DMS114 treated with DMSO at 0.1 percent for 48 hours (cell line): ENCODE measurements at regions not wholly inside any gene's neighbourhood (a gene's known extent, or its start where the extent isn't known, plus 50 kb on each side); places are given as distances from the start of the nearest gene placed in this dataset.
"Not testable (repeated sequence)": the region's sequence is repeated elsewhere in the genome, so short reads cannot be mapped to it uniquely, and the experiment has no call there.

Experiments used
- DNase-seq: peaks from one replicate; lab custom pipeline; 2025; ENCODE audit not compliant: unreplicated experiment; lab: John Stamatoyannopoulos, UW

- DNase-seq, result no peak
Observed at GRCh38 chr4:177235026-177235425, 74.6 kb upstream of the NEIL3 start.

DNA sequence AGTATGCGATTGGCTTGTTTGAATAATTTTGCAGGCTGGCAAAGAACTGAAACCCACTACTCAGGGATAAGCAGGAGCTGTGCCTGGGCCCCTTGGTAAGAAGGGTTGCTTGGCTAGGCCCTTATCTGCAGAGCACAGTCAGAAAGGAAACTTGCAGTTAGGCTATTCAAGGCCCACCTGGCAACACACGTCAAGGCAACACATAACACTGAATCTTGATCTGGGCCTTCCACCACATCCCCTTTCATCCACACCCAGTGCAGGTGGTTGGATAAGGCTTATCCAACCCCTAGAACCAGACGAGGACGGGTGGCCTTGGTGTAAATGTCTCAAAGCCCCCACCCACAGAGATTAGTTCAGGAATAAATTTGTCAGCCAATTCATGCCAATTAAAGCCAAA lies 72.8 kb upstream of the NEIL3 start:
- DNase-seq, result no peak

DNA sequence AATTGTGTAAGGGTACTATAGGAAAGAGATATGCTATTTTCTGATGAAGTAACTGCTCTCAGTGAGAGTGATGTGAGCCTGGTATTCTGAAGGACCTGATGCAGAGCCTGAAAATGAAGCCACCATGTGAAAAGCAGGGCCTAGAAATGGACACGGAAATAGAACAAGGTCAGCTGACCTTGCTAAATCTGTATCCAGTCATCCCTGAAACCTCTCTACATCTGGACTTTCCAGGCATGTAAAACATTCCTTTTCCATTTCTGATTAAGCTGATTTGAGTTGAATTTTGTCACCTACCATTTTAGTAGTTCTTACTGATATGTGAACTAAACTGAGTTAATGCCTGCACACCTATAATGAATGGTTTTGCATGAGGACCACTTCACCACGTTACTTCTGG lies 72.4 kb upstream of the NEIL3 start:
- DNase-seq, result no peak

- DNase-seq, result no peak
Observed at GRCh38 chr4:177239477-177239876, 70.2 kb upstream of the NEIL3 start.

DNA sequence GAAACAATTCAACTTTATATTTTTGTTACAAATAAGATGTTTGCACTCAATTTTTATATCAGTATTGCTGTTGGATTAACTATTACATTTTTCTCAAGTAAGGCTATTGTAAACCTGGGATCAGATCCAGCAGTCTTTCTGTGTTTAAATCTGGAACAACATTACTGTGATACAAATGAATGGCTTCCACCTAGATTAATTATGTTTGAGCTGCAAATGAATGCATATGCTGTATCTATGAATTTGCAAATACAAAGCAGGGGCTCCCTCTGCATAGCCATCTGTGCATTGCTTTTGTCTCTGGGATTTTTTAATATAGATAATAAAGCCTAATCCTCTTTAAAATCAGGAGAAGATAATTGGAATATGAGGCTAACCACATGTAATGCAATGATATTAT lies 69.8 kb upstream of the NEIL3 start:
- no peak for DNase-seq

DNA sequence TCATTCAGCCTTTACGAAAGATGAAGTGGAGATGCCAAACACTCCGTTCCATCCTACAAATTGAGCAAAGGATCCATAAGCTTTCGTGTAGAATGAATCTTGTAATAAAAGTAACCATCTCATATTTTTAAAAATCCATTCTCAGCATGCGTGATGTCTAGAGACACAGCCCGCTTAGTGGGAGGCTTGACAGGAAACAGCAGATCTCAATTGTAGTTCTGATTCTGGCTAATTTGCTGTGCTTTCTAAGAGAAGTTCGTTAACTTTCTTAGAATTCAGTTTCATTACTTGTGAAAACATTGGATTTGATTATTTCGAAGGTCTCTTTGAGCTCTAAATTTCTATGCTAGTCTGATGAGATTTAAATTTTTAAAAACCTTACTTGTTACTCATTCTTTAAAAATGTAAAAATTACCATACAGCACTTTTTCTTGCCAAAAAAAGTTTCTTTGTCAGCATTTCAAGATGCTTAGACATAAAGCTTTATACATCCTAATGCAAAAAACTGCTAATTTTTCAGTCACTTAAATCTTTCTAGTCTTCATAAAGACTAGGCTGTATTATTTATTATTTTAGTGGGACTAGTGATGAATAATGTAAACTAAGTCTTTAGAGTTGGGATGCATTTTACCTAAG lies 66.9 kb upstream of the NEIL3 start:
- no peak for DNase-seq

DNA sequence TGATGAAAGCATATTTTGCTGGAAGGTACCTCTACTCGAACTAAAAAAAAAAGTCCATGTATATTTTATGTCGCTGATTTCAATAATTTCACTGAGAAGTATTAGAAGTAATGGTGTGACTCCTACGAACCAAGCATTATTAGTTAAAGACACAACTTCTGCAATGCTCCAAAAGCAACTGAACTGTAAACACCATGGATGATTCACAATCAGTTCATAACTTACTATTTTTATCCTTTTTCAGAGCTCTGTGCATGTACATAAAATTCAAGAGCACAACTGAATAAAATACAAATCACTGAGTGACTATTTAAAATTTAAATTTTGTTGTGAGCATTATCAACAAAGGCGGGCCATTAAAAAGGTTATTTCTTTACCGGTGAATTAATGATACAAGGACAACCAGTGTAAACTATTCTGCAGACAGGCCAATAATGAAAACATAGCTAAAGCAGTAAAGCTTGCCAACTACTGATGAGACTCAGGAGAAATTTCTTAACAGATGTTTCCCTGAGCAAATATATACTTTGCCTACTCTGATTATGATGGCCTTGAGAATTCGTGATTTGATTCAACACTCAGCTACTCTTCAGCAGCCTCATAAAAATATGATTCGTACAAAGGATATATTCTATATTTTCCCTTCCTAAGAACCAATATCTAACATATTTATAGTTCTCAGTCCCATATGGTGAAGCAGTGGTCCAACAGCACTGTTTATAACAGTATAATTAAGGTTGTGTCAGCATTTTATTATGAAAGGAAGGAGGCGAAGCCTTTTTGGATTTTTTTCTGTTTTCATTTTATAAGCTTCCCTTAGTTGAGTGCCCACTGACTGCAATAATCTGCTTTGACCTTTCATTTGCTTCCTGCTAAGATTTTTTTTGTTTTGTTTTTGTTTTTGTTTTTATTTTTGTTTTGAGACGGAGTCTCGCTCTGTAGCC lies 62.8 kb upstream of the NEIL3 start:
- no peak for DNase-seq

GRCh38 chr4:177250056-177250696 lies 59.5 kb upstream of the NEIL3 start:
- DNase-seq, result peak; percentile 12

GRCh38 chr4:177251237-177251636 lies 58.4 kb upstream of the NEIL3 start:
- no peak for DNase-seq

- DNase-seq, result no peak
Observed at GRCh38 chr4:177255359-177255758, 54.3 kb upstream of the NEIL3 start.

GRCh38 chr4:177256950-177257349 lies 52.7 kb upstream of the NEIL3 start:
- DNase-seq, result no peak

- not testable (repeated sequence) for DNase-seq
Observed at GRCh38 chr4:177259466-177259865, 50.2 kb upstream of the NEIL3 start.
